ENCODE measurements at regions not wholly inside any gene's neighbourhood (a gene's known extent, or its start where the extent isn't known, plus 50 kb on each side); places are given as distances from the start of the nearest gene placed in this dataset.

- WGBS, 2 donors, result 78 to 83% methylated on average over 1 of the region's 1 CpG
- intact Hi-C loops (cut with DNase I), result no loop called here
- Histone ChIP-seq H3K4me3 (no peak overlapping the region), H3K27ac (no peak overlapping the region), H3K4me1 (no peaks in the 10 kb centered on the region), H3K9me3 (no peaks in the 10 kb centered on the region), H3K27me3 (no peaks in the 10 kb centered on the region), H3K36me3 (no peaks in the 10 kb centered on the region)
- no peak for DNase-seq
- TF ChIP-seq POLR2A (IDR thresholded peaks at IDR 0.05), result no peak
- no peak for TF ChIP-seq CTCF (IDR thresholded peaks at IDR 0.05)
- no peak for TF ChIP-seq EP300 (IDR thresholded peaks at IDR 0.05)
- no peak for TF ChIP-seq POLR2AphosphoS5 (IDR thresholded peaks at IDR 0.05)
These were observed 534.4 kb downstream of the SPRY1 start for GRCh38 chr4:123930996-123931395.

GRCh38 chr4:123934096-123934495 is 537.5 kb downstream of the SPRY1 start:
- no peaks in the 10 kb centered on the region for H3K9me3 ChIP-seq
- no peaks in the 10 kb centered on the region for H3K36me3 ChIP-seq
- no peaks in the 10 kb centered on the region for H3K27me3 ChIP-seq
- no peak for DNase-seq
- WGBS, 2 donors, result 78 to 91% methylated on average over 2 of the region's 2 CpGs
- intact Hi-C loops (cut with DNase I), result no loop called here
- no peak overlapping the region for H3K4me3 ChIP-seq
- peaks cover 0 to 16% (median 7%) of the 10 kb centered on the region in 4 donors for H3K4me1 ChIP-seq
- TF ChIP-seq CTCF (IDR thresholded peaks at IDR 0.05) (no peak), POLR2AphosphoS5 (IDR thresholded peaks at IDR 0.05) (no peak), EP300 (IDR thresholded peaks at IDR 0.05) (no peak), POLR2A (IDR thresholded peaks at IDR 0.05) (no peak)
- no peak overlapping the region for H3K27ac ChIP-seq

GRCh38 chr4:123936621-123937043 is 540.0 kb downstream of the SPRY1 start:
- intact Hi-C loops (cut with DNase I), result no loop called here
- DNase-seq, result no peak
- 14 to 46% methylated on average over 2 of the region's 2 CpGs for WGBS, 2 donors
- Histone ChIP-seq H3K4me3 (no peak overlapping the region), H3K36me3 (no peaks in the 10 kb centered on the region), H3K27me3 (no peaks in the 10 kb centered on the region), H3K9me3 (no peaks in the 10 kb centered on the region), H3K4me1 (peaks cover 0 to 16% (median 7%) of the 10 kb centered on the region in 4 donors), H3K27ac (no peak overlapping the region)
- TF ChIP-seq CTCF (IDR thresholded peaks at IDR 0.05) (no peak), POLR2A (IDR thresholded peaks at IDR 0.05) (no peak), POLR2AphosphoS5 (IDR thresholded peaks at IDR 0.05) (no peak), EP300 (IDR thresholded peaks at IDR 0.05) (no peak)

GRCh38 chr4:123937581-123937980 is 541.0 kb downstream of the SPRY1 start:
- Histone ChIP-seq H3K27me3 (no peaks in the 10 kb centered on the region), H3K4me3 (peak overlapping the region in 1 of 4 donors; percentile 1), H3K4me1 (peaks cover 0 to 16% (median 7%) of the 10 kb centered on the region in 4 donors), H3K27ac (peak overlapping the region in 1 of 4 donors; percentile 12), H3K36me3 (no peaks in the 10 kb centered on the region), H3K9me3 (no peaks in the 10 kb centered on the region)
- intact Hi-C loops (cut with DNase I), result no loop called here
- WGBS, 2 donors, result 82 to 88% methylated on average over 4 of the region's 4 CpGs
- TF ChIP-seq POLR2AphosphoS5 (IDR thresholded peaks at IDR 0.05), result no peak
- no peak for TF ChIP-seq POLR2A (IDR thresholded peaks at IDR 0.05)
- no peak for TF ChIP-seq CTCF (IDR thresholded peaks at IDR 0.05)
- no peak for TF ChIP-seq EP300 (IDR thresholded peaks at IDR 0.05)
- no peak for DNase-seq

GRCh38 chr4:123939621-123940020 is 543.0 kb downstream of the SPRY1 start:
- H3K9me3 ChIP-seq, result no peaks in the 10 kb centered on the region
- 76 to 83% methylated on average over 1 of the region's 1 CpG for WGBS, 2 donors
- no peak overlapping the region for H3K4me3 ChIP-seq
- intact Hi-C loops (cut with DNase I), result no loop called here
- H3K4me1 ChIP-seq, result peaks cover 0 to 16% (median 7%) of the 10 kb centered on the region in 4 donors
- TF ChIP-seq EP300 (IDR thresholded peaks at IDR 0.05) (no peak), POLR2AphosphoS5 (IDR thresholded peaks at IDR 0.05) (no peak), POLR2A (IDR thresholded peaks at IDR 0.05) (no peak), CTCF (IDR thresholded peaks at IDR 0.05) (no peak)
- H3K27me3 ChIP-seq, result no peaks in the 10 kb centered on the region
- no peak for DNase-seq
- H3K36me3 ChIP-seq, result no peaks in the 10 kb centered on the region
- H3K27ac ChIP-seq, result no peak overlapping the region

All from sigmoid colon (tissue), 6 donors.